SK-N-SH (cell line): ENCODE measurements at regions not wholly inside any gene's neighbourhood (a gene's known extent, or its start where the extent isn't known, plus 50 kb on each side); places are given as distances from the start of the nearest gene placed in this dataset.

Experiments
- CTCF ChIA-PET: fragments of 300-600, 350-600 bp; formaldehyde crosslinking; extraction: SDS; loops from one replicate; lab custom pipeline; 2021; lab: Yijun Ruan, JAX
- POLR2A ChIA-PET: fragments of 350-600 bp; sonication (Branson Sonifier 250); formaldehyde crosslinking; extraction: SDS; loops from one replicate; lab custom pipeline; 2020; ENCODE audit warnings: antibody characterized with exemption, inconsistent platforms; lab: Yijun Ruan, JAX
- DNase-seq: peaks from one replicate; pipeline ENCODE4 v3.0.0; 2012
- H2AFZ ChIP-seq: fragments of 200-600 bp; sonication (generic); 2 replicates; pipeline ENCODE4 v1.8.1; 2016; ENCODE audit warnings: antibody characterized with exemption, mild to moderate bottlenecking, low read depth
- H3F3A ChIP-seq: fragments of 200-600 bp; sonication (generic); replicated peaks from 2 replicates; pipeline ENCODE3; 2016; ENCODE audit warnings: antibody characterized with exemption, mild to moderate bottlenecking; ENCODE audit not compliant: insufficient read depth
- H3K27ac ChIP-seq, 2 experiments: fragments of 200-500 bp in 1 of 2; fragments of 200-600 bp in 1 of 2; sonication (Bioruptor generic) in 1 of 2; sonication (generic), shearing (Covaris generic) in 1 of 2; 2 replicates each; pipeline versions ENCODE4 v1.5.1 to v1.6.1; 2014 to 2016; ENCODE audit warnings: low read depth in 2 of 2, inconsistent platforms in 1 of 2, low read length in 1 of 2, mild to moderate bottlenecking in 1 of 2, mixed read lengths in 1 of 2
- H3K27me3 ChIP-seq: fragments of 200-600 bp; sonication (generic), shearing (Covaris generic); 2 replicates; pipeline ENCODE4 v1.6.1; 2016; ENCODE audit warnings: mixed run types; ENCODE audit not compliant: insufficient read depth
- H3K36me3 ChIP-seq, 2 experiments: fragments of 200-500 bp in 1 of 2; fragments of 200-600 bp in 1 of 2; sonication (Bioruptor generic) in 1 of 2; sonication (generic) in 1 of 2; replicated peaks in 1 of 2; 2 replicates each; pipeline versions ENCODE3 to v1.5.1; 2014 to 2016; ENCODE audit warnings: low read length in 1 of 2, mild to moderate bottlenecking in 1 of 2; ENCODE audit not compliant: insufficient read depth in 2 of 2, control insufficient read depth in 1 of 2
- H3K4me1 ChIP-seq, 2 experiments: fragments of 200-500 bp in 1 of 2; fragments of 200-600 bp in 1 of 2; sonication (Bioruptor generic) in 1 of 2; sonication (generic), shearing (Covaris generic) in 1 of 2; 2 replicates each; pipeline versions ENCODE4 v1.5.1 to v1.6.1; 2014 to 2016; ENCODE audit warnings: low read depth in 1 of 2, low read length in 1 of 2, mixed run types in 1 of 2; ENCODE audit not compliant: insufficient read depth in 2 of 2, control insufficient read depth in 1 of 2
- H3K4me2 ChIP-seq: fragments of 200-600 bp; sonication (generic), shearing (Covaris generic); 2 replicates; pipeline ENCODE4 v1.6.1; 2017; ENCODE audit warnings: mixed run types
- H3K4me3 ChIP-seq, 2 experiments: fragments of 200-500 bp in 1 of 2; fragments of 200-600 bp in 1 of 2; sonication (Bioruptor generic) in 1 of 2; sonication (generic), shearing (Covaris generic) in 1 of 2; 2 replicates each; pipeline versions ENCODE4 v1.5.1 to v1.8.1; 2014 to 2016; ENCODE audit warnings: low read depth in 2 of 2, inconsistent platforms in 1 of 2, low read length in 1 of 2, mild to moderate bottlenecking in 1 of 2, mixed read lengths in 1 of 2, moderate library complexity in 1 of 2
- H3K79me2 ChIP-seq: fragments of 200-600 bp; sonication (generic); 2 replicates; pipeline ENCODE4 v1.8.1; 2017; ENCODE audit warnings: mild to moderate bottlenecking; ENCODE audit not compliant: insufficient read depth
- H3K9ac ChIP-seq: fragments of 200-600 bp; sonication (generic); 2 replicates; pipeline ENCODE4 v1.6.1; 2017; ENCODE audit warnings: mixed run types
- H3K9me2 ChIP-seq: fragments of 200-600 bp; sonication (generic); 2 replicates; pipeline ENCODE4 v1.6.1; 2017; ENCODE audit warnings: mixed run types
- H3K9me3 ChIP-seq: fragments of 200-600 bp; sonication (generic); 2 replicates; pipeline ENCODE4 v1.6.1; 2017; ENCODE audit warnings: mixed run types, mild to moderate bottlenecking, moderate library complexity
- H4K20me1 ChIP-seq: fragments of 200-600 bp; sonication (generic); 2 replicates; pipeline ENCODE4 v1.6.1; 2017; ENCODE audit warnings: mild to moderate bottlenecking, mixed run types; ENCODE audit not compliant: insufficient read depth
- EP300 ChIP-seq, 2 experiments: IDR thresholded peaks; 2 replicates each; pipeline versions ENCODE4 v1.4.0 to v1.6.1; 2012; ENCODE audit warnings: borderline replicate concordance in 1 of 2, low read depth in 1 of 2, low read length in 1 of 2
- POLR2AphosphoS5 ChIP-seq: IDR thresholded peaks from 2 replicates; pipeline ENCODE4 v1.6.1; 2012; ENCODE audit warnings: low read depth, low read length
- RCOR1 ChIP-seq: fragments of 150-350 bp; IDR thresholded peaks from 2 replicates; pipeline ENCODE4 v1.6.1; 2017; ENCODE audit warnings: antibody characterized with exemption, low read length
- YY1 ChIP-seq: IDR thresholded peaks from 2 replicates; pipeline ENCODE4 v1.4.0; 2012; ENCODE audit warnings: low read depth, mild to moderate bottlenecking
- WGBS: methylation state at CpG from one replicate; pipeline ENCODE4 v1.1.6; 2017; ENCODE audit warnings: low lambda C conversion rate; 5-methylcytosine and 5-hydroxymethylcytosine counted together
- TF ChIP-seq, protein P1 (sequence below): fragments of 150-350 bp; IDR thresholded peaks from 2 replicates; pipeline ENCODE4 v1.6.1; 2017; ENCODE audit warnings: antibody characterized with exemption, low read length, low read depth, borderline replicate concordance
- TF ChIP-seq, protein P2 (sequence below): IDR thresholded peaks from 2 replicates; pipeline ENCODE4 v1.6.1; 2012; ENCODE audit warnings: mild to moderate bottlenecking, low read depth, low read length, moderate library complexity
- TF ChIP-seq, protein P3 (sequence below): IDR thresholded peaks from 2 replicates; pipeline ENCODE4 v1.4.0; 2012; ENCODE audit warnings: low read depth, borderline replicate concordance
- TF ChIP-seq, protein P4 (sequence below): fragments of 200-600 bp; sonication (generic); IDR thresholded peaks from 2 replicates; pipeline ENCODE4 v1.6.1; 2017; ENCODE audit warnings: antibody characterized with exemption, mild to moderate bottlenecking, moderate library complexity

DNA sequence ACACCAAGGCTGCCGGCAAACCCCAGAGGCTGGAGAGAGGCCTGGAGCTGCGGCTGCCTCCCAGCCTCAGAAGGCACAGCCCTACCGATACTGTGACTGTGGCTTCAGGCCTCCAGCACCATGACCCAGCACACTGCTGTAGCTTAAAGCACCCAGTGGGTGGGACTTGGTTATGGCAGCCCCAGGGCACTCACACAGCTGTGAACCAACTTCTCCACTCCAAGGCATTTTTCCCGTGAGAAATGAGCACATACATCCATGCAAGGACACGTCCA is 199.5 kb downstream of the NDUFA10 start (continued):
- TF ChIP-seq, protein P1, sequence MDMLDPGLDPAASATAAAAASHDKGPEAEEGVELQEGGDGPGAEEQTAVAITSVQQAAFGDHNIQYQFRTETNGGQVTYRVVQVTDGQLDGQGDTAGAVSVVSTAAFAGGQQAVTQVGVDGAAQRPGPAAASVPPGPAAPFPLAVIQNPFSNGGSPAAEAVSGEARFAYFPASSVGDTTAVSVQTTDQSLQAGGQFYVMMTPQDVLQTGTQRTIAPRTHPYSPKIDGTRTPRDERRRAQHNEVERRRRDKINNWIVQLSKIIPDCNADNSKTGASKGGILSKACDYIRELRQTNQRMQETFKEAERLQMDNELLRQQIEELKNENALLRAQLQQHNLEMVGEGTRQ: no peak
- TF ChIP-seq, all 33 proteins: peak for 0

DNA sequence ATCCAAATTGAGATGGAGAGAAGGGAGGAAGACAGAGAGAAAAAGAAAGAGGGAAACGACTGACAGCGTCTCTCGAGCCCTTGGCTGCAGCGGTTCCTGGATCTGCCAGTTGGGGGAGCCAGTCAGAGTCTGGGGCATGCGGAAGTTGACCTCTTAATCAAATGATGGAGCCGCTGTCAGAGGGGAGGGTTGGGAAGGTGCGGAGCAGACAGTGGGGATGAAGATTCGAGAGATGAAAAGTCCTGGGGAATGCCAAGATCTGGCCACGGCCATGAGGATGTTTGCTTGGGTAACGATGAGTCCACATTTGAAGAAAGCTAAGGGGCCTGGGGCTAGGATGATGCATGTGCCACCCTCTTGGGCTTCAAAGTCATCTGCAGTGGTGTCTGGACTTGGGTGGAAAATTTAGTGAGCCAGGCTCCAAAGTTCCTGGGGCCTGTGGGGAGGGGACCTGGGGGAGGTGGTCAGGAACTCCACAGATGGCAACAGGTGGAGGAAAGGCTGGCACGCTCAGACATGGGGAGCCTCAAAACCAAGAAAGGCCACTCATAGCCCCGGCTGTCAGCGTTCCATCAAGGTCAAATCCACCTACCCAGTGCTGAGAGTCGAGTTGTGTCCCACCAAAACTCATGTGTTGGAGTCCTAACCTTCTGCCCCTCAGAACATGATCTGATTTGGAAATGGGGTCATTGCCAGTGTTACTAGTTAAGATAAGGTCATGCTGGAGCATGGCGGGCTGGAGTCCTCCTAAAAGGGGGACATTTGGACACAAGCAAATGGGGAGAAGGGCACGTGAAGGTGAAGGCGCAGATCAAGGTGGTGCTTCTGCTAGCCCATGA is 200.1 kb downstream of the NDUFA10 start:
- H3K4me1 ChIP-seq: peaks cover 0 to 12% of the 10 kb centered on the region in 2 experiments; a peak in 1 of 4 replicates
- peak; percentile 2 for DNase-seq
- POLR2A ChIA-PET: no interaction called here
- H2AFZ ChIP-seq: no peak overlapping the region
- H4K20me1 ChIP-seq: no peaks in the 10 kb centered on the region
- no peak overlapping the region for H3K27ac ChIP-seq
- H3K79me2 ChIP-seq: no peaks in the 10 kb centered on the region
- H3K36me3 ChIP-seq: no peaks in the 10 kb centered on the region
- TF ChIP-seq, protein P2, sequence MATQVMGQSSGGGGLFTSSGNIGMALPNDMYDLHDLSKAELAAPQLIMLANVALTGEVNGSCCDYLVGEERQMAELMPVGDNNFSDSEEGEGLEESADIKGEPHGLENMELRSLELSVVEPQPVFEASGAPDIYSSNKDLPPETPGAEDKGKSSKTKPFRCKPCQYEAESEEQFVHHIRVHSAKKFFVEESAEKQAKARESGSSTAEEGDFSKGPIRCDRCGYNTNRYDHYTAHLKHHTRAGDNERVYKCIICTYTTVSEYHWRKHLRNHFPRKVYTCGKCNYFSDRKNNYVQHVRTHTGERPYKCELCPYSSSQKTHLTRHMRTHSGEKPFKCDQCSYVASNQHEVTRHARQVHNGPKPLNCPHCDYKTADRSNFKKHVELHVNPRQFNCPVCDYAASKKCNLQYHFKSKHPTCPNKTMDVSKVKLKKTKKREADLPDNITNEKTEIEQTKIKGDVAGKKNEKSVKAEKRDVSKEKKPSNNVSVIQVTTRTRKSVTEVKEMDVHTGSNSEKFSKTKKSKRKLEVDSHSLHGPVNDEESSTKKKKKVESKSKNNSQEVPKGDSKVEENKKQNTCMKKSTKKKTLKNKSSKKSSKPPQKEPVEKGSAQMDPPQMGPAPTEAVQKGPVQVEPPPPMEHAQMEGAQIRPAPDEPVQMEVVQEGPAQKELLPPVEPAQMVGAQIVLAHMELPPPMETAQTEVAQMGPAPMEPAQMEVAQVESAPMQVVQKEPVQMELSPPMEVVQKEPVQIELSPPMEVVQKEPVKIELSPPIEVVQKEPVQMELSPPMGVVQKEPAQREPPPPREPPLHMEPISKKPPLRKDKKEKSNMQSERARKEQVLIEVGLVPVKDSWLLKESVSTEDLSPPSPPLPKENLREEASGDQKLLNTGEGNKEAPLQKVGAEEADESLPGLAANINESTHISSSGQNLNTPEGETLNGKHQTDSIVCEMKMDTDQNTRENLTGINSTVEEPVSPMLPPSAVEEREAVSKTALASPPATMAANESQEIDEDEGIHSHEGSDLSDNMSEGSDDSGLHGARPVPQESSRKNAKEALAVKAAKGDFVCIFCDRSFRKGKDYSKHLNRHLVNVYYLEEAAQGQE: no peak
- TF ChIP-seq EP300 (IDR thresholded peaks at IDR 0.05; ENCODE audit: borderline replicate concordance in 1 of 2, low read depth in 1 of 2, low read length in 1 of 2) (no peak), POLR2AphosphoS5 (no peak), YY1 (no peak), RCOR1 (no peak)
- TF ChIP-seq, protein P3, sequence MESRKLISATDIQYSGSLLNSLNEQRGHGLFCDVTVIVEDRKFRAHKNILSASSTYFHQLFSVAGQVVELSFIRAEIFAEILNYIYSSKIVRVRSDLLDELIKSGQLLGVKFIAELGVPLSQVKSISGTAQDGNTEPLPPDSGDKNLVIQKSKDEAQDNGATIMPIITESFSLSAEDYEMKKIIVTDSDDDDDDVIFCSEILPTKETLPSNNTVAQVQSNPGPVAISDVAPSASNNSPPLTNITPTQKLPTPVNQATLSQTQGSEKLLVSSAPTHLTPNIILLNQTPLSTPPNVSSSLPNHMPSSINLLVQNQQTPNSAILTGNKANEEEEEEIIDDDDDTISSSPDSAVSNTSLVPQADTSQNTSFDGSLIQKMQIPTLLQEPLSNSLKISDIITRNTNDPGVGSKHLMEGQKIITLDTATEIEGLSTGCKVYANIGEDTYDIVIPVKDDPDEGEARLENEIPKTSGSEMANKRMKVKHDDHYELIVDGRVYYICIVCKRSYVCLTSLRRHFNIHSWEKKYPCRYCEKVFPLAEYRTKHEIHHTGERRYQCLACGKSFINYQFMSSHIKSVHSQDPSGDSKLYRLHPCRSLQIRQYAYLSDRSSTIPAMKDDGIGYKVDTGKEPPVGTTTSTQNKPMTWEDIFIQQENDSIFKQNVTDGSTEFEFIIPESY: no peak
- TF ChIP-seq, protein P4, sequence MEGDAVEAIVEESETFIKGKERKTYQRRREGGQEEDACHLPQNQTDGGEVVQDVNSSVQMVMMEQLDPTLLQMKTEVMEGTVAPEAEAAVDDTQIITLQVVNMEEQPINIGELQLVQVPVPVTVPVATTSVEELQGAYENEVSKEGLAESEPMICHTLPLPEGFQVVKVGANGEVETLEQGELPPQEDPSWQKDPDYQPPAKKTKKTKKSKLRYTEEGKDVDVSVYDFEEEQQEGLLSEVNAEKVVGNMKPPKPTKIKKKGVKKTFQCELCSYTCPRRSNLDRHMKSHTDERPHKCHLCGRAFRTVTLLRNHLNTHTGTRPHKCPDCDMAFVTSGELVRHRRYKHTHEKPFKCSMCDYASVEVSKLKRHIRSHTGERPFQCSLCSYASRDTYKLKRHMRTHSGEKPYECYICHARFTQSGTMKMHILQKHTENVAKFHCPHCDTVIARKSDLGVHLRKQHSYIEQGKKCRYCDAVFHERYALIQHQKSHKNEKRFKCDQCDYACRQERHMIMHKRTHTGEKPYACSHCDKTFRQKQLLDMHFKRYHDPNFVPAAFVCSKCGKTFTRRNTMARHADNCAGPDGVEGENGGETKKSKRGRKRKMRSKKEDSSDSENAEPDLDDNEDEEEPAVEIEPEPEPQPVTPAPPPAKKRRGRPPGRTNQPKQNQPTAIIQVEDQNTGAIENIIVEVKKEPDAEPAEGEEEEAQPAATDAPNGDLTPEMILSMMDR: no peak
- TF ChIP-seq, all 33 proteins: peak for 0
- CTCF ChIA-PET: interaction anchor here (1.0 kb wide), 1 partner anchor 10 kb away, joined by 4 read pairs; no protein-coding TSS in a partner anchor
- Histone ChIP-seq H3K9ac (no peak overlapping the region), H3K27me3 (no peaks in the 10 kb centered on the region), H3K9me3 (no peaks in the 10 kb centered on the region), H3K9me2 (no peaks in the 10 kb centered on the region), H3F3A (no peaks in the 10 kb centered on the region), H3K4me2 (no peak overlapping the region), H3K4me3 (no peak overlapping the region)
- 51% methylated on average over 17 of the region's 17 CpGs for WGBS
